HCT116 (cell line): ENCODE measurements at regions not wholly inside any gene's neighbourhood (a gene's known extent, or its start where the extent isn't known, plus 50 kb on each side); places are given as distances from the start of the nearest gene placed in this dataset.
"Not testable (repeated sequence)": the region's sequence is repeated elsewhere in the genome, so short reads cannot be mapped to it uniquely, and the experiment has no call there.

ENCODE experiments used
- ATAC-seq: fragments of 200-7000 bp; cut with Tn5 transposase; 2 replicates; pipeline ENCODE4 v1.9.1; 2020; ENCODE audit warnings: mild to moderate bottlenecking, moderate library complexity
- BruUV-seq: library from RNA; stranded (reverse); fragments of 400-500 nt; replicated peaks from 2 replicates; lab custom pipeline; 2021; lab: Mats Ljungman, UMichigan
- CTCF ChIA-PET: fragments of 300-600 bp; sonication (Branson Sonifier 250); formaldehyde crosslinking; loops from one replicate; lab custom pipeline; 2021; ENCODE audit warnings: antibody characterized with exemption; lab: Charles Lee
- POLR2A ChIA-PET: fragments of 300-600, 350-600 bp; sonication (Branson Sonifier 250); formaldehyde crosslinking; loops from one replicate; lab custom pipeline; 2021; ENCODE audit warnings: antibody characterized with exemption; lab: Charles Lee
- RAD21 ChIA-PET, 2 experiments: fragments of 300-600 bp; sonication (Branson Sonifier 250); formaldehyde crosslinking; loops; one replicate each; lab custom pipeline; 2023; ENCODE audit warnings: low total read pairs in 2 of 2; ENCODE audit not compliant: uncharacterized antibody in 2 of 2, unreplicated experiment in 2 of 2, low non-redundant PET in 1 of 2; lab: Charles Lee
- DNase-seq: peaks from one replicate; pipeline ENCODE4 v3.0.0-alpha.2; 2010; ENCODE audit warnings: low read depth, low spot score
- H2AFZ ChIP-seq: fragments of 200-600 bp; shearing (Covaris generic), sonication (generic); 2 replicates; pipeline ENCODE4 v1.6.1; 2017; ENCODE audit warnings: low read depth, mixed run types, mixed read lengths, antibody characterized with exemption, low read length; ENCODE audit not compliant: poor library complexity, severe bottlenecking
- H3K27ac ChIP-seq: 2 replicates; pipeline ENCODE4 v1.5.1; 2012; ENCODE audit warnings: low read depth, low read length
- H3K27me3 ChIP-seq: fragments of 200-600 bp; sonication (generic); 2 replicates; pipeline ENCODE4 v1.6.1; 2016; ENCODE audit warnings: mixed run types, low read length, mixed read lengths; ENCODE audit not compliant: insufficient read depth
- H3K36me3 ChIP-seq, 2 experiments: fragments of 200-500 bp in 1 of 2; fragments of 200-600 bp in 1 of 2; sonication (Bioruptor generic) in 1 of 2; sonication (generic) in 1 of 2; 2 replicates each; pipeline versions ENCODE4 v1.5.1 to v1.6.1; 2014 to 2016; ENCODE audit warnings: low read length in 2 of 2, inconsistent platforms in 1 of 2, mixed read lengths in 1 of 2, mixed run types in 1 of 2; ENCODE audit not compliant: insufficient read depth in 2 of 2, control insufficient read depth in 1 of 2
- H3K4me1 ChIP-seq, 2 experiments: fragments of 200-600 bp in 1 of 2; sonication (generic) in 1 of 2; 2 replicates each; pipeline versions ENCODE4 v1.5.1 to v1.6.1; 2012 to 2017; ENCODE audit warnings: low read length in 2 of 2, inconsistent platforms in 1 of 2, mild to moderate bottlenecking in 1 of 2, mixed read lengths in 1 of 2, mixed run types in 1 of 2, moderate library complexity in 1 of 2; ENCODE audit not compliant: insufficient read depth in 2 of 2, control insufficient read depth in 1 of 2
- H3K4me2 ChIP-seq: fragments of 200-600 bp; sonication (generic); 2 replicates; pipeline ENCODE4 v1.6.1; 2017; ENCODE audit warnings: mixed run types, low read length, mixed read lengths
- H3K4me3 ChIP-seq, 2 experiments: fragments of 200-600 bp in 1 of 2; sonication (generic) in 1 of 2; replicated peaks in 1 of 2; 2 replicates each; pipeline ENCODE4 v1.5.1; 2011 to 2016; ENCODE audit warnings: low read length in 2 of 2, control low read depth in 1 of 2, low read depth in 1 of 2, mild to moderate bottlenecking in 1 of 2, mixed read lengths in 1 of 2, mixed run types in 1 of 2
- H3K79me2 ChIP-seq: fragments of 200-600 bp; sonication (generic); 2 replicates; pipeline ENCODE4 v1.6.1; 2017; ENCODE audit warnings: mild to moderate bottlenecking, mixed run types, low read length, moderate library complexity, mixed read lengths; ENCODE audit not compliant: insufficient read depth
- H3K9ac ChIP-seq: fragments of 200-600 bp; sonication (generic); 2 replicates; pipeline ENCODE4 v1.6.1; 2016; ENCODE audit warnings: low read length, mixed read lengths
- H3K9me2 ChIP-seq: fragments of 200-600 bp; sonication (generic), shearing (Covaris generic); 2 replicates; pipeline ENCODE4 v1.6.1; 2017; ENCODE audit warnings: mixed run types, mild to moderate bottlenecking, moderate library complexity; ENCODE audit not compliant: insufficient read depth
- H3K9me3 ChIP-seq, 2 experiments: fragments of 200-500 bp in 1 of 2; fragments of 200-600 bp in 1 of 2; sonication (Bioruptor generic) in 1 of 2; sonication (generic) in 1 of 2; 2 replicates each; pipeline ENCODE4 v1.6.1; 2014 to 2017; ENCODE audit warnings: low read length in 2 of 2, mixed read lengths in 2 of 2, inconsistent platforms in 1 of 2, low read depth in 1 of 2, mild to moderate bottlenecking in 1 of 2, mixed run types in 1 of 2, moderate library complexity in 1 of 2; ENCODE audit not compliant: control insufficient read depth in 1 of 2, insufficient read depth in 1 of 2
- H4K20me1 ChIP-seq: fragments of 200-600 bp; sonication (generic), shearing (Covaris generic); 2 replicates; pipeline ENCODE4 v1.6.1; 2017; ENCODE audit warnings: mixed run types, mild to moderate bottlenecking, moderate library complexity; ENCODE audit not compliant: insufficient read depth
- CBX3 ChIP-seq: IDR thresholded peaks from 2 replicates; pipeline ENCODE4 v1.6.1; 2012; ENCODE audit warnings: low read depth
- CEBPB ChIP-seq: IDR thresholded peaks from 2 replicates; pipeline ENCODE4 v1.6.1; 2012; ENCODE audit warnings: low read depth
- EZH2 ChIP-seq: fragments of 200-600 bp; sonication (generic); IDR thresholded peaks from 2 replicates; pipeline ENCODE4 v1.6.1; 2017; ENCODE audit warnings: antibody characterized with exemption, mixed run types
- EZH2phosphoT487 ChIP-seq: fragments of 200-600 bp; IDR thresholded peaks from 2 replicates; pipeline ENCODE4 v1.6.1; 2018; ENCODE audit warnings: antibody characterized with exemption, borderline replicate concordance
- SIN3A ChIP-seq: IDR thresholded peaks from 2 replicates; pipeline ENCODE4 v1.6.1; 2012; ENCODE audit warnings: low read depth
- SRF ChIP-seq: IDR thresholded peaks from 2 replicates; pipeline ENCODE4 v1.6.1; 2012; ENCODE audit warnings: low read depth
- ZNF274 ChIP-seq: fragments of 200-500 bp; sonication (Bioruptor generic); IDR thresholded peaks from 2 replicates; pipeline ENCODE4 v1.6.1; 2014; ENCODE audit warnings: mild to moderate bottlenecking, low read depth, low read length, inconsistent platforms
- intact Hi-C: fragments of 100-400 bp; cut with micrococcal nuclease; formaldehyde crosslinking; loops from 2 replicates; pipeline ENCODE4 v1.10.0; 2022
- TF ChIP-seq, protein P1 (sequence below): IDR thresholded peaks from 2 replicates; pipeline ENCODE4 v1.6.1; 2012
- TF ChIP-seq, protein P2 (sequence below): IDR thresholded peaks from 2 replicates; pipeline ENCODE4 v1.6.1; 2011; ENCODE audit warnings: mild to moderate bottlenecking, low read length, moderate library complexity; ENCODE audit not compliant: insufficient replicate concordance; ENCODE audit errors: extremely low read depth
- TF ChIP-seq, protein P3 (sequence below): IDR thresholded peaks from 2 replicates; pipeline ENCODE4 v1.6.1; 2012; ENCODE audit warnings: low read depth

DNA sequence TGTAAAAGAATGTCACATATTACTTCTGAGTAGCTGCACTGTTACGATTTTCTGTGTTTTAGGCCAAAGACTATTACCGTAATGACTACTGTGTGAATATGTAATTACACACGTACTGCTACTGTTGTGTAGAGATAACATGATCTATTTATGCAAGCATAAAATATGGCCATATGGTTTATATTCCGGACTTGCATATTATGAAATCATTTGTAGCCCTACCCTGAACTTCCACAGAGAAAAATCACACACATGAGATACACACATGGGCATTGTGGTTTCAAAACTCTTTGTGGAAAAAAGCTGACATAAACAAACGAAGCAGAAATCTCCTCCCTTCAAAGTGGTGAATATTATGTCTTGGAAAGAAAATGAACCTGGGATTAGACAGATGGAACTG is 373.0 kb upstream of the ADAMTS5 start:
- H3K4me3 ChIP-seq, result no peak overlapping the region
- no peaks in the 10 kb centered on the region for H3K36me3 ChIP-seq
- no peak overlapping the region for H3K27ac ChIP-seq
- no peaks in the 10 kb centered on the region for H3K9me2 ChIP-seq
- POLR2A ChIA-PET, result no interaction called here
- no peaks in the 10 kb centered on the region for H3K79me2 ChIP-seq
- H3K4me1 ChIP-seq, result no peaks in the 10 kb centered on the region
- peaks cover 5 to 11% of the 10 kb centered on the region in 2 experiments; a peak in 2 of 4 replicates for H3K9me3 ChIP-seq
- intact Hi-C loops, result no loop called here
- RAD21 ChIA-PET, result no interaction called here
- no peaks in the 10 kb centered on the region for H4K20me1 ChIP-seq
- no peak for TF ChIP-seq EZH2
- TF ChIP-seq, protein P1, sequence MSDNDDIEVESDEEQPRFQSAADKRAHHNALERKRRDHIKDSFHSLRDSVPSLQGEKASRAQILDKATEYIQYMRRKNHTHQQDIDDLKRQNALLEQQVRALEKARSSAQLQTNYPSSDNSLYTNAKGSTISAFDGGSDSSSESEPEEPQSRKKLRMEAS, result no peak
- TF ChIP-seq, protein P2, sequence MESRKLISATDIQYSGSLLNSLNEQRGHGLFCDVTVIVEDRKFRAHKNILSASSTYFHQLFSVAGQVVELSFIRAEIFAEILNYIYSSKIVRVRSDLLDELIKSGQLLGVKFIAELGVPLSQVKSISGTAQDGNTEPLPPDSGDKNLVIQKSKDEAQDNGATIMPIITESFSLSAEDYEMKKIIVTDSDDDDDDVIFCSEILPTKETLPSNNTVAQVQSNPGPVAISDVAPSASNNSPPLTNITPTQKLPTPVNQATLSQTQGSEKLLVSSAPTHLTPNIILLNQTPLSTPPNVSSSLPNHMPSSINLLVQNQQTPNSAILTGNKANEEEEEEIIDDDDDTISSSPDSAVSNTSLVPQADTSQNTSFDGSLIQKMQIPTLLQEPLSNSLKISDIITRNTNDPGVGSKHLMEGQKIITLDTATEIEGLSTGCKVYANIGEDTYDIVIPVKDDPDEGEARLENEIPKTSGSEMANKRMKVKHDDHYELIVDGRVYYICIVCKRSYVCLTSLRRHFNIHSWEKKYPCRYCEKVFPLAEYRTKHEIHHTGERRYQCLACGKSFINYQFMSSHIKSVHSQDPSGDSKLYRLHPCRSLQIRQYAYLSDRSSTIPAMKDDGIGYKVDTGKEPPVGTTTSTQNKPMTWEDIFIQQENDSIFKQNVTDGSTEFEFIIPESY, result no peak
- no peak for TF ChIP-seq SRF
- TF ChIP-seq SIN3A, result no peak
- TF ChIP-seq CBX3, result no peak
- TF ChIP-seq ZNF274, result no peak
- no peak for TF ChIP-seq CEBPB
- TF ChIP-seq, protein P3, sequence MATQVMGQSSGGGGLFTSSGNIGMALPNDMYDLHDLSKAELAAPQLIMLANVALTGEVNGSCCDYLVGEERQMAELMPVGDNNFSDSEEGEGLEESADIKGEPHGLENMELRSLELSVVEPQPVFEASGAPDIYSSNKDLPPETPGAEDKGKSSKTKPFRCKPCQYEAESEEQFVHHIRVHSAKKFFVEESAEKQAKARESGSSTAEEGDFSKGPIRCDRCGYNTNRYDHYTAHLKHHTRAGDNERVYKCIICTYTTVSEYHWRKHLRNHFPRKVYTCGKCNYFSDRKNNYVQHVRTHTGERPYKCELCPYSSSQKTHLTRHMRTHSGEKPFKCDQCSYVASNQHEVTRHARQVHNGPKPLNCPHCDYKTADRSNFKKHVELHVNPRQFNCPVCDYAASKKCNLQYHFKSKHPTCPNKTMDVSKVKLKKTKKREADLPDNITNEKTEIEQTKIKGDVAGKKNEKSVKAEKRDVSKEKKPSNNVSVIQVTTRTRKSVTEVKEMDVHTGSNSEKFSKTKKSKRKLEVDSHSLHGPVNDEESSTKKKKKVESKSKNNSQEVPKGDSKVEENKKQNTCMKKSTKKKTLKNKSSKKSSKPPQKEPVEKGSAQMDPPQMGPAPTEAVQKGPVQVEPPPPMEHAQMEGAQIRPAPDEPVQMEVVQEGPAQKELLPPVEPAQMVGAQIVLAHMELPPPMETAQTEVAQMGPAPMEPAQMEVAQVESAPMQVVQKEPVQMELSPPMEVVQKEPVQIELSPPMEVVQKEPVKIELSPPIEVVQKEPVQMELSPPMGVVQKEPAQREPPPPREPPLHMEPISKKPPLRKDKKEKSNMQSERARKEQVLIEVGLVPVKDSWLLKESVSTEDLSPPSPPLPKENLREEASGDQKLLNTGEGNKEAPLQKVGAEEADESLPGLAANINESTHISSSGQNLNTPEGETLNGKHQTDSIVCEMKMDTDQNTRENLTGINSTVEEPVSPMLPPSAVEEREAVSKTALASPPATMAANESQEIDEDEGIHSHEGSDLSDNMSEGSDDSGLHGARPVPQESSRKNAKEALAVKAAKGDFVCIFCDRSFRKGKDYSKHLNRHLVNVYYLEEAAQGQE, result no peak
- TF ChIP-seq EZH2phosphoT487, result no peak
- DNase-seq, result no peak
- no TSS peak for BruUV-seq
- CTCF ChIA-PET, result no interaction called here
- H3K4me2 ChIP-seq, result no peak overlapping the region
- no peaks in the 10 kb centered on the region for H3K27me3 ChIP-seq
- no peak overlapping the region for H3K9ac ChIP-seq
- no peak for ATAC-seq
- no peak overlapping the region for H2AFZ ChIP-seq

DNA sequence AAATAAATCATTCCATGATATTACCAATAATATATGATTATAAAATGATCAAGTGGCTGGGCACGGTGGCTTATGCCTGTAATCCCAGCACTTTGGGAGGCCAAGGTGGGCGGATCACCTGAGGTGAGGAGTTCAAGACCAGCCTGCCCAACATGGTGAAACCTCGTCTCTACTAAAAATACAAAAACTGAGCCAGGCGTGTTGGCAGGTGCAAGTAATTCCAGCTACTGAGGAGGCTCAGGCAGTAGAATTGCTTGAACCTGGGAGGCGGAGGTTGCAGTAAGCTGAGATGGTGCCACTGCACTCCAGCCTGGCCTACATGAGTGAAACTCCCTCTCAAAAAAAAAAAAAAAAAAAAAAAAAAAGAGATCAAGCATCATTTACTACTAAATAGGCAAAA is 371.1 kb upstream of the ADAMTS5 start:
- CTCF ChIA-PET, intact Hi-C loops, ATAC-seq, H3K9ac ChIP-seq, H3K27ac ChIP-seq, POLR2A ChIA-PET, H3K4me2 ChIP-seq, H3K4me3 ChIP-seq, H3K36me3 ChIP-seq, H3K9me2 ChIP-seq, DNase-seq, H2AFZ ChIP-seq, H3K4me1 ChIP-seq, H3K79me2 ChIP-seq, BruUV-seq, H4K20me1 ChIP-seq, RAD21 ChIA-PET, H3K27me3 ChIP-seq: not testable (repeated sequence)
- H3K9me3 ChIP-seq, result peaks cover 5 to 16% of the 10 kb centered on the region in 2 experiments; a peak in 2 of 4 replicates
